Prostate gland (tissue), 2 donors: ENCODE measurements at regions not wholly inside any gene's neighbourhood (a gene's known extent, or its start where the extent isn't known, plus 50 kb on each side); places are given as distances from the start of the nearest gene placed in this dataset.
"Not testable (repeated sequence)": the region's sequence is repeated elsewhere in the genome, so short reads cannot be mapped to it uniquely, and the experiment has no call there.

Experiments
- DNase-seq: peaks from one replicate; pipeline ENCODE4 v3.0.0-alpha.2; 2019; ENCODE audit warnings: low spot score
- H3K27ac ChIP-seq, 2 donors: fragments of 200-600 bp; sonication (generic); 2 replicates each; pipeline ENCODE4 v1.5.1; 2017 to 2019
- H3K27me3 ChIP-seq: fragments of 200-600 bp; sonication (generic); replicated peaks from 2 replicates; pipeline ENCODE4 v1.5.1; 2019; ENCODE audit not compliant: insufficient read depth
- H3K36me3 ChIP-seq, 2 donors: fragments of 200-600 bp; sonication (generic); 1 replicate in 1 of 2; 2 replicates in 1 of 2; pipeline versions ENCODE4 v1.5.1 to v1.8.1; 2017 to 2019
- H3K4me1 ChIP-seq: fragments of 200-600 bp; sonication (generic); replicated peaks from 2 replicates; pipeline ENCODE4 v1.5.1; 2019
- H3K4me3 ChIP-seq, 2 donors: fragments of 200-600 bp; sonication (generic); 2 replicates each; pipeline ENCODE4 v1.5.1; 2017 to 2019
- H3K9me3 ChIP-seq: fragments of 200-600 bp; sonication (generic); 2 replicates; pipeline ENCODE4 v1.5.1; 2017
- POLR2A ChIP-seq: fragments of 450-650 bp; IDR thresholded peaks from one replicate; pipeline ENCODE4 v1.6.1; 2016; ENCODE audit warnings: antibody characterized with exemption, mild to moderate bottlenecking
- POLR2AphosphoS5 ChIP-seq: sonication (generic); formaldehyde crosslinking; IDR thresholded peaks from one replicate; pipeline ENCODE4 v1.6.1; 2017; ENCODE audit warnings: antibody characterized with exemption
- WGBS: methylation state at CpG from one replicate; pipeline ENCODE4 v1.1.5; 2018; 5-methylcytosine and 5-hydroxymethylcytosine counted together
- intact Hi-C: fragments of 100-400 bp; cut with DNase I; formaldehyde crosslinking; loops from one replicate; pipeline ENCODE4 v1.14.2; 2022
- TF ChIP-seq, protein P1 (sequence below), 4 experiments: fragments of 200-600 bp in 2 of 4; fragments of 450-650 bp in 2 of 4; sonication (generic) in 2 of 4; IDR thresholded peaks; 1 replicate in 3 of 4; 2 replicates in 1 of 4; pipeline ENCODE4 v1.5.1; 2016 to 2019; ENCODE audit warnings: antibody characterized with exemption in 4 of 4, mild to moderate bottlenecking in 2 of 4, moderate library complexity in 2 of 4

GRCh38 chr2:238720232-238720672 is 127.6 kb upstream of the TWIST2 start:
- H3K27ac ChIP-seq, result no peak overlapping the region
- TF ChIP-seq POLR2A (no peak), POLR2AphosphoS5 (no peak)
- TF ChIP-seq, protein P1, sequence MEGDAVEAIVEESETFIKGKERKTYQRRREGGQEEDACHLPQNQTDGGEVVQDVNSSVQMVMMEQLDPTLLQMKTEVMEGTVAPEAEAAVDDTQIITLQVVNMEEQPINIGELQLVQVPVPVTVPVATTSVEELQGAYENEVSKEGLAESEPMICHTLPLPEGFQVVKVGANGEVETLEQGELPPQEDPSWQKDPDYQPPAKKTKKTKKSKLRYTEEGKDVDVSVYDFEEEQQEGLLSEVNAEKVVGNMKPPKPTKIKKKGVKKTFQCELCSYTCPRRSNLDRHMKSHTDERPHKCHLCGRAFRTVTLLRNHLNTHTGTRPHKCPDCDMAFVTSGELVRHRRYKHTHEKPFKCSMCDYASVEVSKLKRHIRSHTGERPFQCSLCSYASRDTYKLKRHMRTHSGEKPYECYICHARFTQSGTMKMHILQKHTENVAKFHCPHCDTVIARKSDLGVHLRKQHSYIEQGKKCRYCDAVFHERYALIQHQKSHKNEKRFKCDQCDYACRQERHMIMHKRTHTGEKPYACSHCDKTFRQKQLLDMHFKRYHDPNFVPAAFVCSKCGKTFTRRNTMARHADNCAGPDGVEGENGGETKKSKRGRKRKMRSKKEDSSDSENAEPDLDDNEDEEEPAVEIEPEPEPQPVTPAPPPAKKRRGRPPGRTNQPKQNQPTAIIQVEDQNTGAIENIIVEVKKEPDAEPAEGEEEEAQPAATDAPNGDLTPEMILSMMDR (IDR thresholded peaks at IDR 0.05), result peak in 3 of 4 experiments; percentile 35 to 65 (median 51)
- no peak for DNase-seq
- WGBS, result 40% methylated on average over 15 of the region's 15 CpGs
- H3K27me3 ChIP-seq, result no peaks in the 10 kb centered on the region
- H3K36me3 ChIP-seq, result no peaks in the 10 kb centered on the region
- H3K9me3 ChIP-seq, result no peaks in the 10 kb centered on the region
- intact Hi-C loops, result loop anchor here (2.0 kb wide), 1 partner anchor 65 kb away; no protein-coding TSS in a partner anchor
- no peak overlapping the region for H3K4me3 ChIP-seq
- no peaks in the 10 kb centered on the region for H3K4me1 ChIP-seq

- no peaks in the 10 kb centered on the region for H3K4me1 ChIP-seq
- no peaks in the 10 kb centered on the region for H3K36me3 ChIP-seq
- H3K27ac ChIP-seq, result no peak overlapping the region
- H3K4me3 ChIP-seq, result no peak overlapping the region
- WGBS, result 94% methylated on average over 14 of the region's 14 CpGs
- no peaks in the 10 kb centered on the region for H3K9me3 ChIP-seq
- no peak for DNase-seq
- H3K27me3 ChIP-seq, result no peaks in the 10 kb centered on the region
- intact Hi-C loops, result no loop called here
- TF ChIP-seq, protein P1 (IDR thresholded peaks at IDR 0.05), result no peak
- no peak for TF ChIP-seq POLR2AphosphoS5
Measured at GRCh38 chr2:238722181-238722580, 125.7 kb upstream of the TWIST2 start.

- H3K9me3 ChIP-seq, result no peaks in the 10 kb centered on the region
- 93% methylated on average over 32 of the region's 33 CpGs for WGBS
- H3K27ac ChIP-seq, result no peak overlapping the region
- H3K4me1 ChIP-seq, result no peaks in the 10 kb centered on the region
- no peak overlapping the region for H3K4me3 ChIP-seq
- no peaks in the 10 kb centered on the region for H3K36me3 ChIP-seq
- TF ChIP-seq POLR2A (no peak), POLR2AphosphoS5 (no peak)
- TF ChIP-seq, protein P1 (IDR thresholded peaks at IDR 0.05), result no peak
- H3K27me3 ChIP-seq, result no peaks in the 10 kb centered on the region
- intact Hi-C loops, result no loop called here
- no peak for DNase-seq
Measured at GRCh38 chr2:238722883-238723282, 125.0 kb upstream of the TWIST2 start.

DNA sequence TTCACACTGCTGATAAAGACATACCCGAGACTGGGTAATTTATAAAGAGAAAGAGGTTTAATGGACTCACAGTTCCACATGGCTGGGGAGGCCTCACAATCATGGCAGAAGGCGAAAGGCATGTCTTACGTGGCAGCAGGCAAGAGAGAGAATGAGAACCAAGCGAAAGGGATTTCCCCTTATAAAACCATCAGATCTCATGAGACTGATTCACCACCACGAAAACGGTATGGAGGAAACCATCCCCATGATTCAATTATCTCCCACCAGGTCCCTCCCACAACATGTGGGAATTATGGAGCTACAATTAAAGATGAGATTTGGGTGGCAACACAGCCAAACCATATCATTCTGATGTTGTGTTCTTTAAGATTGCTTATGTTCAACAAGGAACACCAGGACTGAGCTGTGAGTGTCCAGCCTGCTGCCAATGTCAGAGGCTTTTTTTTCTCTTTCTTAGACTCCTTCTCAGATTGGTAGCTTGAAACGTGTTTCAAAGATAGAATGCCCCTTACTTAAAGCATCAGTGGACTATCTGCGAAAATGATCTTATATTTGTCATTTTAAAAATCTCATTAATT is 124.1 kb upstream of the TWIST2 start:
- H3K27me3 ChIP-seq, DNase-seq, H3K9me3 ChIP-seq, H3K4me1 ChIP-seq, intact Hi-C loops, H3K4me3 ChIP-seq, H3K27ac ChIP-seq, H3K36me3 ChIP-seq: not testable (repeated sequence)
- WGBS, result 60% methylated on average over 8 of the region's 8 CpGs

DNA sequence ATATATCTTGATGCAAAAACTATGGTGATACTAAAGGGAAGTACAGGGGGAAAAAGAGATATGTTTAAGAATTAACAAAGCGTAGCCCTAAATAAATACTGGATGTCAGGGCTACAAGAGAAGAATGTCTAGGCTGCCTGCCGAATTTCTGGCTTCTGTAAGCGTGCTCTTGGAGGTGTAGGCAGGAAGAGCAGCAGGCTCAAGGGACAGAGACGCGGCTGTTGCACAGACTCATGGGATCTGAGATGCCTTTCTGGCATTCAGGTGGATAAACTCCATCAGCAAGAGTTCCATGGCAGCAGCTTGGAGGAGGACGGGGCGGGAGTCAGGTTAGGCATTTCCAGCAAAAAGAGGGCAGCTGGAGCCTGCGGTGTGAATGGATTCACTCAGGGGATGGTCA is 123.2 kb upstream of the TWIST2 start:
- TF ChIP-seq POLR2AphosphoS5, result no peak
- TF ChIP-seq, protein P1 (IDR thresholded peaks at IDR 0.05), result no peak
- H3K36me3 ChIP-seq, result no peaks in the 10 kb centered on the region
- H3K9me3 ChIP-seq, result no peaks in the 10 kb centered on the region
- H3K4me3 ChIP-seq, result no peak overlapping the region
- DNase-seq, result no peak
- no peaks in the 10 kb centered on the region for H3K27me3 ChIP-seq
- 49% methylated on average over 8 of the region's 8 CpGs for WGBS
- H3K27ac ChIP-seq, result no peak overlapping the region
- intact Hi-C loops, result loop anchor here (5.0 kb wide), 3 partner anchors 123 to 437 kb away; partner anchors contain the start of genes PER2 and TWIST2
- H3K4me1 ChIP-seq, result no peaks in the 10 kb centered on the region
